NB4 (cell line): ENCODE measurements at regions not wholly inside any gene's neighbourhood (a gene's known extent, or its start where the extent isn't known, plus 50 kb on each side); places are given as distances from the start of the nearest gene placed in this dataset.
"Not testable (repeated sequence)": the region's sequence is repeated elsewhere in the genome, so short reads cannot be mapped to it uniquely, and the experiment has no call there.

Source experiments
- DNase-seq: peaks from one replicate; pipeline ENCODE4 v3.0.0; 2010; ENCODE audit warnings: low read depth
- H3K4me3 ChIP-seq: one replicate; pipeline ENCODE4 v1.5.1; 2011; ENCODE audit warnings: mild to moderate bottlenecking, low read depth, low read length, moderate library complexity
- MYC ChIP-seq: IDR thresholded peaks from 2 replicates; pipeline ENCODE4 v1.6.1; 2011; ENCODE audit warnings: low read depth, low read length
- POLR2A ChIP-seq: IDR thresholded peaks from 2 replicates; pipeline ENCODE4 v1.6.1; 2011; ENCODE audit warnings: mild to moderate bottlenecking; ENCODE audit not compliant: insufficient read length; ENCODE audit errors: extremely low read depth
- TF ChIP-seq, protein P1 (sequence below): IDR thresholded peaks from one replicate; pipeline ENCODE4 v1.5.1; 2012; ENCODE audit warnings: low read depth, low read length
- TF ChIP-seq, protein P2 (sequence below): IDR thresholded peaks from 2 replicates; pipeline ENCODE4 v1.6.1; 2011; ENCODE audit warnings: low read depth, low read length

DNA sequence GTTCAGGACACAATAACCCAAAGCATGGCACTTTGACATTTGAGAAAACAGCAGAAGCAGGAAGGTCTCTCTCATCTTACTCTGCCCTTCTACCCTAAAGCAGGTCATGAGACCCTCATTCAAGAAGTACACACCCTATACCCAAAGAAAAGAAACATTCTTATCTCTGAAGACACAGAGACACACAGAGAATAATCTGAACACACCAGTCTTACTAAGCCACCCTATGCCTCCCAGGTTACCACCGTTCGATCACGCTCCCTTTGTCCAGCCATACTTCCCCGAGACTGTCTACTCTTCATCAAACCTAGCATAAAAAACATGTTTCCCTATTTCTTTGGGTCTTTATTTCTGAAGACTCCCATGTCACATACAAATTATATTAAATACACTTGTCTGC is 66.5 kb upstream of the ANKRD10 start:
- H3K4me3 ChIP-seq = no peak overlapping the region
- no peak for DNase-seq
- TF ChIP-seq, protein P1, sequence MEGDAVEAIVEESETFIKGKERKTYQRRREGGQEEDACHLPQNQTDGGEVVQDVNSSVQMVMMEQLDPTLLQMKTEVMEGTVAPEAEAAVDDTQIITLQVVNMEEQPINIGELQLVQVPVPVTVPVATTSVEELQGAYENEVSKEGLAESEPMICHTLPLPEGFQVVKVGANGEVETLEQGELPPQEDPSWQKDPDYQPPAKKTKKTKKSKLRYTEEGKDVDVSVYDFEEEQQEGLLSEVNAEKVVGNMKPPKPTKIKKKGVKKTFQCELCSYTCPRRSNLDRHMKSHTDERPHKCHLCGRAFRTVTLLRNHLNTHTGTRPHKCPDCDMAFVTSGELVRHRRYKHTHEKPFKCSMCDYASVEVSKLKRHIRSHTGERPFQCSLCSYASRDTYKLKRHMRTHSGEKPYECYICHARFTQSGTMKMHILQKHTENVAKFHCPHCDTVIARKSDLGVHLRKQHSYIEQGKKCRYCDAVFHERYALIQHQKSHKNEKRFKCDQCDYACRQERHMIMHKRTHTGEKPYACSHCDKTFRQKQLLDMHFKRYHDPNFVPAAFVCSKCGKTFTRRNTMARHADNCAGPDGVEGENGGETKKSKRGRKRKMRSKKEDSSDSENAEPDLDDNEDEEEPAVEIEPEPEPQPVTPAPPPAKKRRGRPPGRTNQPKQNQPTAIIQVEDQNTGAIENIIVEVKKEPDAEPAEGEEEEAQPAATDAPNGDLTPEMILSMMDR = no peak
- TF ChIP-seq POLR2A (no peak), MYC (no peak)
- TF ChIP-seq, protein P2, sequence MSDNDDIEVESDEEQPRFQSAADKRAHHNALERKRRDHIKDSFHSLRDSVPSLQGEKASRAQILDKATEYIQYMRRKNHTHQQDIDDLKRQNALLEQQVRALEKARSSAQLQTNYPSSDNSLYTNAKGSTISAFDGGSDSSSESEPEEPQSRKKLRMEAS = no peak

DNA sequence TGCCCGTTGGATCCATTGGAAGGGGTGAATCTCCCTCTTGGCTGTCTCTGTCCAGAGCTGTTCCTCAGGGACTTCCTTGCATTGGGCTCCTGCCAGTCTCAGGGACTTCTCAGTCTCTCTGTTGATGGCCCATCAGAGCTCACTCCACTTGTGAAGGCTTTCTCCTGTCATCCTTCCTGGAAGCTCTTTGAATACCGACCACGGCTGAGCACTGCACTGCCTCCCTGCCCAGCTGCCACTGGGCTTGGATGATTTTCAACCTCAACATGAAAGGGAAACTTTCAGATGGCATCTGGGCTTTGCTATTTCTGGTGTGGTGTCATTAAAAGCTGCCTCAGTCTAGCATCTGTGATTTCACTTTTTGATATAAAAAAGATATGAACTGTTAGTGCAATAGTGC is 66.1 kb upstream of the ANKRD10 start:
- no peak for TF ChIP-seq MYC
- TF ChIP-seq, protein P1 = no peak
- TF ChIP-seq, protein P2 = no peak
- TF ChIP-seq POLR2A = no peak
- DNase-seq = no peak
- no peak overlapping the region for H3K4me3 ChIP-seq

DNA sequence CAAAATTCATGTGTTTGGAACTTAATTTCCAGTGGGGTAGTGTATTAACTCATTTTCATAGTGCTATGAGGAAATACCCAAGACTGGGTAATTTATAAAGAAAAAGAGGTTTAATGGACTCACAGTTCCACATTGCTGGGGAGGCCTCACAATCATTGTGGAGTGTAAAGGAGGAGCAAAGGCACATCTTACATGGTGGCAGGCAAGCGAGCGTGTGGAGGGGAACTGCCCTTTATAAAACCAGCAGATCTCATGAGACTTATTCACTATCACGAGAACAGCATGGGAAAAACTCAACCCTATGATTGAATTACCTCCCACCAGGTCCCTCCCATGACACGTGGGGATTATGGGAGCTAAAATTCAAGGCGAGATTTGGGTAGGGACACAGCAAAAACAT is 64.3 kb upstream of the ANKRD10 start:
- not testable (repeated sequence) for DNase-seq, H3K4me3 ChIP-seq

DNA sequence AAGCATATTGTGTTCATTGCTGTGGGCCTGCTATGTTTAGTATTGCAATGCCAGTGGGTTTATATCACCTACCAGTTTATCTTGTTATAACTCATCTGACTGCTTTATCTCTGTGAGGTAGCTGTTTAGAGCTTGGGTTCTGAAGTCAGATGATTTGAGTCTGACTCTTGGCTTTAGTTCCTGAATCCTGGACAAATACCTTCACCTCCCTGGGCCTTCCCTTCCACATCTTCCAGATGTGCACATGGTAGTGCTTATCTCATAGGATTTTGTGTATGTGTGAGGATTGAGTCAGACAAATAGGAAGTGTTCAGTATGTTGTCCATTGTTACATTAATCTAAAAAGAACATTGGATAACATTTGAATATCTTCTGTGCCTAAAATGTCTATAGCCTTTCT is 63.5 kb upstream of the ANKRD10 start:
- TF ChIP-seq MYC (no peak), POLR2A (no peak)
- TF ChIP-seq, protein P1 = no peak
- TF ChIP-seq, protein P2 = no peak
- DNase-seq = no peak
- H3K4me3 ChIP-seq = no peak overlapping the region

DNA sequence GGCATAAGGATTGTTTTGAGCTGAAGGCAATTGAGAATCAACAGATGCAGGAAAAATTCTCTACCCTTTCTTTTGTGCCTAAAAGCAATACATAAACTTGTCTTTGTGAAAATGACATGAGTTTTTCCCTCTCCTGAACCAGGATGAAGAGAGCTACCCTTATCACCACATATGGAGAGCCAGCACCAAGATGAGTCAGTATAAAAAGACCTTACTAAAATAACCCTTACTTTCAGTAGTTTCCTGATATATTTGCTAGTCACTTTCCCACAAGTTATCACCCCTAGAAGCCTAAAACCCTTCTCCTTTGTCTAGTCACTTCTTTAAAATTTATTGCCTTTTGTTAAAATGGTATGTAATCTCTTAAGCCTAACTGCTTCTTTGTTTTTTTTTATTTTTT is 61.9 kb upstream of the ANKRD10 start:
- H3K4me3 ChIP-seq = no peak overlapping the region
- TF ChIP-seq POLR2A (no peak), MYC (no peak)
- TF ChIP-seq, protein P2 = no peak
- TF ChIP-seq, protein P1 = no peak
- no peak for DNase-seq

DNA sequence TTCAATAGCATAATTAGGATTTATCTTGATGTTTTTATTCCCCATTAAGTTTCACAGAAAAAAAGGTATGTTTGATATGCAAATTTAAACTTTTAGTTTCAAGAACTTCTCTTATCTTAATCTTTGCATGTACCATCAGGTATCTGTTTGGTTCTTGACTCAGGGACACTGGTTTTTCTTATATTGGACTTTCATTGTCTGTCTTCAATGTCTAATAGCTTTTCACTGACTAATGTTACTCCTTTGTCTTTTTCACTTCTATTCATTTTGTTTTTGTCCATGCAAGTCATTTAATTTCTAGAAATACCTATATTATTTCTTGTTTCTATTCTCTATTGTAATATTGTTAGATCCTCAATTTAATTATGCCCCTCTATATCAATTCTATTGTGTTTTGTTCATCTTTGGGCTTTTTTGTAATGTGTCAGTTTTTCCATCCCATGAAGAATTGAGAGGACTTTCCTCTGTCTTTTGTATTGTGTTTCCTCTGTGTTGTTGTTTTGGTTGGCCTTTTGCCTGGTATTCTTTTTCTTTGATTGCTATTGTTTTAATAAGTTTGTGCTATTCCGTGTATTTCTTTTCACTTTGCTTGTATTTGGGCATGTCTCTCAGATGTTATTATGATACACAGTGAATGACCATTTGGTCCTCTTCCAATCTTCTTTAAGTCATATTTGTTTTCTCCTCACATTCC is 58.3 kb upstream of the ANKRD10 start:
- no peak for TF ChIP-seq MYC
- TF ChIP-seq, protein P2 = no peak
- TF ChIP-seq, protein P1 = no peak
- no peak for TF ChIP-seq POLR2A
- no peak for DNase-seq
- no peak overlapping the region for H3K4me3 ChIP-seq
